Stimulated activated CD4-positive, alpha-beta T cell treated with anti-CD3 and anti-CD28 coated beads, Interleukin-12 subunit alpha, Interleukin-12 subunit beta, amount 100 ng/mL, for 48 hours (primary cell): ENCODE measurements at regions not wholly inside any gene's neighbourhood (a gene's known extent, or its start where the extent isn't known, plus 50 kb on each side); places are given as distances from the start of the nearest gene placed in this dataset.

Experiments
- DNase-seq, 3 donors: peaks; one replicate each; pipeline ENCODE4 v3.0.0-alpha.2; 2020; ENCODE audit warnings: low read depth in 2 of 3, low spot score in 1 of 3

GRCh38 chr9:119050281-119050680 is 319.0 kb downstream of the BRINP1 start:
- DNase-seq: no peak

GRCh38 chr9:119052339-119053030 is 316.8 kb downstream of the BRINP1 start:
- DNase-seq: no peak

GRCh38 chr9:119053070-119053469 is 316.2 kb downstream of the BRINP1 start:
- DNase-seq: no peak

GRCh38 chr9:119060629-119061385 is 308.4 kb downstream of the BRINP1 start:
- DNase-seq: no peak

GRCh38 chr9:119071636-119072035 is 297.6 kb downstream of the BRINP1 start:
- no peak for DNase-seq

GRCh38 chr9:119074017-119074416 is 295.2 kb downstream of the BRINP1 start:
- DNase-seq: no peak

- DNase-seq: no peak
Observed at GRCh38 chr9:119078015-119078414, 291.2 kb downstream of the BRINP1 start.

- no peak for DNase-seq
Observed at GRCh38 chr9:119083673-119084072, 285.6 kb downstream of the BRINP1 start.

- DNase-seq: no peak
Observed at GRCh38 chr9:119086590-119086989, 282.6 kb downstream of the BRINP1 start.

GRCh38 chr9:119088002-119088547 is 281.2 kb downstream of the BRINP1 start:
- no peak for DNase-seq

GRCh38 chr9:119091074-119091473 is 278.2 kb downstream of the BRINP1 start:
- DNase-seq: no peak

GRCh38 chr9:119092125-119092524 is 277.1 kb downstream of the BRINP1 start:
- no peak for DNase-seq

GRCh38 chr9:119094086-119094485 is 275.1 kb downstream of the BRINP1 start:
- no peak for DNase-seq

GRCh38 chr9:119095072-119095471 is 274.2 kb downstream of the BRINP1 start:
- DNase-seq: no peak

GRCh38 chr9:119101048-119101447 is 268.2 kb downstream of the BRINP1 start:
- no peak for DNase-seq

GRCh38 chr9:119114681-119115080 is 254.6 kb downstream of the BRINP1 start:
- DNase-seq: no peak
